ENCODE measurements at regions not wholly inside any gene's neighbourhood (a gene's known extent, or its start where the extent isn't known, plus 50 kb on each side); places are given as distances from the start of the nearest gene placed in this dataset.
"Not testable (repeated sequence)": the region's sequence is repeated elsewhere in the genome, so short reads cannot be mapped to it uniquely, and the experiment has no call there.

DNA sequence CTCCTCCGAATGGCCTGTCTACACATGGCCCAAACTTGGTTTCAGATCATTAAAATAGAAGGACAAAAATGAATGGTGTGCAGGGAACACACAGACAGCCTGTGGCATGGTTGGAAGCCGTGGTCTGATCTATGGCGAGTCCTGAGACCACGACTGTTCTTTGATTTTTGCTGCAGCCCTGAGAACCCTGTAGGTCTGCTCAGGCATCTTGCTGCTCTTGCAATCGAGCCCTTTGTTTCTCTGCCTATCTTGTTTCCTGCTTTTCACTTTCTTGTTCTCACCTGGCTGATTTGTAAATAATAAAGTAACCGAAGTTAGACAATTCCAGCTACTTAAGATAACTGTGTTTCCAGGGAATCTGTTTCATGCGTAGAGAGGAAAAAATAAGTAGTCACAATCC is 54.1 kb upstream of the NBPF9 start:
- not testable (repeated sequence) for DNase-seq (ENCODE audit: low read depth)

DNA sequence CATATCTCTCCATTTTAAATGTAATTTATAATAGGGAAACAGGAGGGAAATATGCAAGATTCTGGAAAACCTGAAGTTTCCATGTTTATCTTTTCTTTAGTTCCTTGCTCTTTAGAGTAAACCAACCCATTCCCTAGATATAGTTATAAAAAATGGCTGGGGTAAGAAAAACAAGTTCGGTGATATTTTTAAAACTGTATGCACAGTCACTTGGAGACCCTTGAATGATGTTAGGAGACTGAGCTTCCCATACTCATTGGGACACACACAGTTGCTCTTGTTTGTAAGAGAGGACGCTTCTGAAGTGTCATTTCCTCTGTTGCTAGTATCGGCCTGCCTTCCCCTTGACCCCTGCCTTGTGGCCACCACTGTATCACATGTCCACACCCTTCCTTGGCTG is 55.0 kb upstream of the NBPF9 start:
- DNase-seq (ENCODE audit: low read depth), result not testable (repeated sequence)

DNA sequence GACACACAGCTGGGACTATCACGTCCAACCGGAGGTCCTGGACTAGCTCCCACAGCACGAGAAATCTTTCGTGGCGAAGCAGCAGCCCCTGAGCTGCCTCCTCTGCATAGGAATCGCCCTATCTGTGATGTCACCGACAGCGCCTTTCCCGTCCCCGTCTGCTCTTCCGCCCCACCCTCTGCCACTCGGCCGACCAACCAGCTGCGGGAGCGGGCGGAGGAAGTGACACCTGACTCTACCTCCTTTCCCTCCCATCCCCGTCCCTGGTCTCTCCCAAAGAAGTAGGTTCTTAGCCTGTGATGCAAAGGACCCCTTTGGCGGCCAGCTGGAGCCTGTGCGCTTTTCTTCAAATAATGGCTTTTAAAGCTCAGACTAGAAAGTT is 59.7 kb upstream of the NBPF9 start:
- not testable (repeated sequence) for DNase-seq (ENCODE audit: low read depth)

DNA sequence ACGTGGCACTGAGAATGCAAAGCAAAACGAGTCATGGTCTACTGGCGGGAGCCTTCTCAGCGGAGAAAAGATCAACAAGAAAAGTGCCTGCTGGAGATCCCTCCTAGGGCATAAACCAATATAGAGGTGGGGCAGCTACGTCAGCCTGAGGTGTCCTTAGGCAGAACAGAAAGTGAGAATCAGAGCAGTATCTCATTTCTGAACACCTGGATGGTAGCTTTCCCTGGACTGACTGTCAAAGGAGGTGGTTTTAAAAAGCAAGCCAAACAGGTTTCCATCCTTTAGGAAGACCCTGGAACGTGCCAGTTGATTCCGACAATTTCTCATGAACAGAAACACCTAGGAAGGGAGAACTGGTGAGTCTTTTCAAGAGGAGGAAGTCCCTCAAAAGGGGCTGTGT is 71.4 kb upstream of the NBPF9 start:
- not testable (repeated sequence) for DNase-seq (ENCODE audit: low read depth)

DNA sequence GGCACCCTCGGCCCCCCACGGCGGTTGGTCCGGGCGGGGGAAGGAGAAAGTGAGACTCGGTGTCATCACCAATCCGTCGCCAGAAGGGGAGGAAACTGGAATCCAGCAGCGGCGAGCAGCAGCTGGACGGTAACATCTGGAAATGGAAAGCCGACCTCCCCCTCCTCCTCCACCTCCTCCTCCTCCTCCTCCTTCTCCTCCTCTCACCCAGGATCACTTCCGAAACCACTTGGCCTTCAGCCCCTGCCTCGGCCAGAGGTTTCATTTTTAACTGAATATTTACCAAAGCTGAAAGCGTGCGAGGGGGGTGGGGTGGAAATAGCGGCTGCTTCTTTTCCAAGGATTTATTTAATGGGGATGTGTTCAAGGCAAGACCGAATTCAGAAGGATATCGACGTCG is 72.5 kb upstream of the NBPF9 start:
- DNase-seq (ENCODE audit: low read depth), result not testable (repeated sequence)

DNA sequence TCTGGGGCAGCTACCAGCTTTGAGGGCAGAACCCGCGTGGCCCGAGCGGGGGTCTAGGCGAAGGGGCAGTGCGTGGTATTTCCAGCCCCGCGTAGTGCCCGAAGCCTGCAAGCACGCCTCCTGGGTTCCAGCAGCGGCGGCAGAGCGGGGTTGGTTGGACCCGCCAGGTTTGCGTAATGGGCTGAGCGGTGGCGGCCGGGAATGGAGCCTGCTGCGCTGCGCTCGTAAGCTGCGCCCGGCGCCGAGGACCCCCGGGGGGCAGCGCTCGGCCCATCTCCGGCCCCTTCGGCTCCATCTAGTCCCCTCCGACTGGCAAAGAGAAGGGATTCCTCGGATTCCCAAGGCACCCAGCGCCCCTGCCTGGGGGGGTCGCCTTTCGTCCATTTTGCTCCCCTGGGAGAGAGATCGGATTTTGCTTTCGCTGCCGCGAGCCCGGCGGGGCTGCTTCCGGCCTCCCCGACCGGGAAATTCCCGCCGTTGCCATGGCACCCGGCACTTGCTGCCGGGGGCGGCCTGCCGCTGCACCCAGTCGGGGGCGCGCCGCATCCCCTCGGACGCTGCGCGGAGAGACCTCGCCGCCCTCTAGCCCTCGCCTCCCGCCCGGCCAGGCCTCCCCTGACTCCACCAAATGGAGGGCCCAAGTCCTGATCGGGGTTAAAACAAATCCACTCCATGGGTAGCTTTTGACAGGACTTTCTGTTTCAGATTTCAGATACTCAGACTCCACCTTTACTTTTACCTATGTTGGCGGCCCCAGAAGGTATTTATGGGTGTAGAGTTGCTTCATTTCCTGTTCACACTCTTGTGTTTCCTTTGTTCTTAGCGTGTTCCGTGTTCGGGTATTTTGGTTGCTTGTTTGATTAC is 73.3 kb upstream of the NBPF9 start:
- DNase-seq (ENCODE audit: low read depth), result peak; percentile 12

DNA sequence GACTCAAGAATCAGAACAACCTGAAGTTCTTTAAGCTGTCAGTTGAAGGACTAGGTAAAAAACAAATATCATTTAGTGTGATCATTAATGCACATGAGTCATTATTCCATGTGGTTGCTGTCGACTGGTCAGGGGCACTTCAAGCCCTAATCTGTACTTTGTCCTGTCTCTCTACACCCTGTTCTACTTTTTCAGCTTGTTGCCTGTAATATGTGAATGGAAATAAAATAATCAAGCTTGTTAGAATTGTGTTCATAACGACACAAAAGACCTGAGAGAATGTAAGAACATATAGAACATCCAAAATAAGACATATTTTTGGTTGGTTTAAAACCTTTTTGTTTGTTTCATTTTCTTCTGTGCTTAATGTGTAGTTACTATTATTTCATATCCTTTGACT is 87.4 kb upstream of the NBPF9 start:
- DNase-seq (ENCODE audit: low read depth), result not testable (repeated sequence)

DNA sequence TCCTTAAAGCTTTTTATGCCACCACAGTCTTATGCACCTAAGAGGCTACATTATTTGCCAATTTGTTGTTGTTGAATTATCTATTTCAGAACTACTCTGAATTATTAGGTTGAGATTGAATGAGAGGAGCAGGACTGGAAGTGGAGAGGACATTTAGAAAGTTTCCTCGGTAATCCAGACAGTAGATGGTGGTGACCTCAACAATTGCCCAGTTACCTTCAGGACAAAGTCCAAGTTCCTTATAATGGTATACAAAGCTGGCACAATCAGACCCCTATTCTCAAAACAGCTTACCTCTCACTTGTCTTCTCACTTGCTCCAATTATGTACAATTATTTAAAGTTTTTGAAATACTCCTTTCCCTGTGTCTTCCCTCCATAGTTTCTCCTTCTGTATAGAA is 93.3 kb upstream of the NBPF9 start:
- DNase-seq (ENCODE audit: low read depth), result not testable (repeated sequence)

DNA sequence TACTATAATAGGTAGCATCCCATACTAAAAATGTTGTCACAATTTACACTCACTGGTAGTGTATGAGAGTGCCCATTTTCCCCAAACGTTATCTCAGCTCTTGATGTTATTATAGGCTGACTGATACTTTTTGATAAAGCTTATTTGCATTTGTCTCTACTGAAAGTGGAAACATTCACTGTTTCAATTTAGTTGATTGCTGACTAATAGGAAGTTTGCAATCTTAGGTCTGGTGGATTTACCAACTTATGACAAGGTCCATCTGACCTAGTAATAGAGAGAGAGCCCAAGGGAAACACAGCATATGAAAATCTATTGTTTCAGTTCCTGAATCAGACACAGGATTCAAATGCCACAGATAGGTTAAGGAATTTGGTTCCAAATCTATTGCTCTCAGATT is 97.2 kb upstream of the NBPF9 start:
- not testable (repeated sequence) for DNase-seq (ENCODE audit: low read depth)

DNA sequence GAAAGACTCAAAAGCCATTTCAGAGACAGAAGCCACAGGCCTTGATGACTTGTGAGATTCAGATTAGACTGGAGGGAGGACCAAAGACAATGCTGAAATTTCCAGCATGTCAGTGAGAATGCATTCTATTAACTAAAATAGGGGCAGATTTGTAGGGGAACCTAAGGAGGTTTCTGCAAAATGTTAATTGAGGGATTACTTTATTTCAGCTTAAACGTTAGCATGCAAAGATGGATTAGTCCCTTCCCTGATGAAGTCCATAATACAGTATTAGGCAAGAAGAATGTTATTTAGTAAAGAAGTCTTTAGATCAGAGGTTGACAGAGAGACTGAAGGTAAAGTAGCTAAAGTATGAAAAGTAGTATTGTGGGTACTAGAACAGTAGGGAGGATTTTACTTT is 98.9 kb upstream of the NBPF9 start:
- DNase-seq (ENCODE audit: low read depth), result not testable (repeated sequence)

DNA sequence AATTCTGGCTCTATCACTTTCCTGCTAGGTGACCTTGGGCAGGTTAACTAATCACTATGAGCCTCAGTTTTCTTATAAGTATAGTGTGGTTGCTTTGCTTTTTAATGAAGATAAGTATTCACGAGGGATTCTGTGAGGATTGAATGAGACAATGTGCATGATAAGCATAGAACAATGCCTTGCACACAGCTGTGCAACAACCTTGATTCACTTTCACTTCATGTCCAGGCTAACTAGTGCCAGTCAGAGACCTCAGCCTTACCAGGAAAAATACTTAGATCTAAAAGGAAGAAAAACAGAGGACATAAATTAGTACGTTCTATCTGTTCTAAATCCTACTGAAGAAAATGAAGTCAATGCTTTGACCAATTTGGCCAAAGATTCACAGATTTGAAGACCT is 101.0 kb upstream of the NBPF9 start:
- not testable (repeated sequence) for DNase-seq (ENCODE audit: low read depth)

DNA sequence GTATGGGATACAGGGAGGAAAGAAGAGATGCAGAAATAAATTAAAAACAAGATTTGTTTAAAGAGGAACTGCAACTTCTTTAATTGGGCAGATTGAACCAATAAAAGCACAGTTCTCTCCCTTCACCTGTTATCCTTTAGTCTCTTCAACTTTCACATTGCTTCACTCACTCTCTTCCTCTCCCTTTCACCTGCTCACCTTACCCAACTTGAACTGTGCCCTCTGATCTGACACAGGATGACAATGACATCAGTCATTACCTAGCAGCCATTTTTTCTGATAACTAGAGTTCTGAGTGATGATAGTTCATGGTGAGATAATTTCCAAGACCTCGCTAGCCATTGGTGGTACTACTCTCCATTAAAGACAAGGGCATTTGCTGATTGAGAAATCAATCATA is 105.5 kb upstream of the NBPF9 start:
- not testable (repeated sequence) for DNase-seq (ENCODE audit: low read depth)

DNA sequence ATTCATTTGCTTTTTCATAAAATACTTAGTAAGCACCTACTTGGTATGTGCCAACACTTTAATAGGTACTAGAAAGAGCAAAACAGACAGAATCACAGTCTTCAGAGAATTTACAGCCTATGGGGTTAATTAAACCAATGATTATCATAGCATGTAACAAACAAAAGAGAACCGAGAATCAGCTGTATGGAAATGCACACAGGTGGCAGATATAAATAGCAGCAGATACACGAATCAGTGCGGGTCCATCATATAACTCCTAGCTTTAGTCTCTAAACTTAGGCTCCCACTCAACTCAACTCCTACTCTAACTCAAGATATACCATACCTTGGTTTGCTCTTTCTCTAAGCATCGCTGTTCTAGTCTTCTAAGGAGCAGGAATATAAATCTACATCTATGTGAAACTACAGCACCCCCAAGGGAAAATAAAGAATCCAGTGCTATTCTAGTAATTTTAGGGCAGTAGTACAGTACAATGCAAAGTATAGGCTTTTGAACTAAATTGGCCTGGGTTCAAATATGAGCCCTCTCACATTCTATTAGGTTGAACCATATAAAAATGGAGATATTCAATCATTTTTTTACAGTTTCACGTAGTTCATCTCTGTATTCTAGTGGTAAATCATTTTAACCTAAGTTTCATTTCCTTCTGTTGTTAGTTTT is 108.5 kb upstream of the NBPF9 start:
- DNase-seq (ENCODE audit: low read depth), result not testable (repeated sequence)

DNA sequence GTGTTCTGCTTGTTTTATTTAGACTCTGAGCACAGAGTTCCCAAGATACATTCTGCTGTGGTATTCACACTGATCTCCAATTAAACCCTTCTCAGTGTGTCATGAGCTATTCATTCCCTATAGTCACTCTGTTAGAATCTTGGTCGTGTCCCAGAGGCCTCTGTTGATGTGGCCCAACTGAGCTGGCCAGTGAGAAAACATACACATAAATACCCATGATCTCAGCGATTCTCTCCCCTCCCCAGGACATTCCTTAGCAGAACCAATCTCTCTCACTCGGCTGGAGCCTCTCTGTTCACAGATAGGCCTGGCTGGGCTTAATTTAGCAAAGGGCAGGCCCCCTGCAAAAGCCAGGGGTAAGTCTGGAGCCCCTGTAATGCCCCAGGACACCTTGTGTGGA is 109.6 kb upstream of the NBPF9 start:
- DNase-seq (ENCODE audit: low read depth), result not testable (repeated sequence)

DNA sequence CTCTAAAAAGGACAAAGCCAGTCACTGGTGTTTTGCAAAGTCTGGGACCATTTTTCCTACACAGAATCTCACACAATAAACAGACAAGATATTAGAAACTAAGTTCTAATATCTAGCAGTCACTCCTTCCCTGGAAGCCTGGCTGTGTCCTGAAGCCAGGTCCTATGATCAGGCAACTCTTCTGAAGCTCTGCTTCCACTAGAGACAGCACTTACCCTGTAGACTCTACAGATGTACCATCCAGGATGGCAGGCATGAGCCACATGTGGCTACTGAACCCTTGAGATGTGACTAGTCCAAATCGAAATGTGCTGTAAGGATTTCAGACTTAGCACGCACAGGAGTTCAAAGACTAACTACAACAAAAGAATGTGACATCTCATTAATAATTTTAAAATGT is 110.3 kb upstream of the NBPF9 start:
- DNase-seq (ENCODE audit: low read depth), result not testable (repeated sequence)

DNA sequence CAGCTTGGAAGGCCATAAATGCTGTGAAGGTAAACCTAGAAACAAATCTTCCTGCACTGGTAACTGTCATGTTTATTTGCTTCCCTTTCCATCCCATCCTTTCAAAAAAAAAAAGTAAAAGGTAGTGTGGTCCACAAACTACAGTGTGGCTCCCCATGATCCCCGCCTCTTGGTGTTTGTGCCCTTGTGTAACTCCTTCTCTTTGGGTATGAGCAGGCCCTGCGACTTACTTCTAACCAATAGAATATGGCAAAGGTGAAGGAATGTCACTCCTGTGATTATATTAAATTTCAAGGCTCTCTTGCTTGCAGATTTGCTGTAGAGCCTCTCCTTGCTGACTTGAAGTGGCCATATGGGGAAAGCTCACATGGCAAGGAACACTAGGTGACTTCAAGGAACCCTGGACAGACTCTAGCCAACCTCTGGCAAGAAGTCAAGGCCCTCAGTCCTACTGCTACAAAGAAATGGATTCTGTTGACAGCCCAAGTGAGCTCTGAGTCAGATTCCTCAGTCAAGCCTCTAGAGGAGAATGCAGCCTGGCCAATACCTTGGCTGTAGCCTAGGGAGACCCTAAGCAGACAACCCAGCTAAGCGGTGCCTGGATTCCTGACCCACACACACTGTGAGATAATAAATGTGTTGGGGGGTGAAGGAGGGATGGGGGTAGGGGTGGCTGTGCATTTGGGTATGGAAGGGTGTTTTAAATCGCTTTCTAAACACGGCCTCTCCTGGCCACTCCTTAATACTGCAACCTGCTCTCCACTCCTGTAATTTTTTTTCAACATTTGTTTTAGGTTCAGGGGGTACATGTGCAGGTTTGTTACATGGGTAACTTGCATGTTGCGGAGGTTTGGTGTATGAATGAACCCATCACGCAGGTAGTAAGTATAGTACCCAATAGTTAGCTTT is 115.0 kb upstream of the NBPF9 start:
- not testable (repeated sequence) for DNase-seq (ENCODE audit: low read depth)

DNA sequence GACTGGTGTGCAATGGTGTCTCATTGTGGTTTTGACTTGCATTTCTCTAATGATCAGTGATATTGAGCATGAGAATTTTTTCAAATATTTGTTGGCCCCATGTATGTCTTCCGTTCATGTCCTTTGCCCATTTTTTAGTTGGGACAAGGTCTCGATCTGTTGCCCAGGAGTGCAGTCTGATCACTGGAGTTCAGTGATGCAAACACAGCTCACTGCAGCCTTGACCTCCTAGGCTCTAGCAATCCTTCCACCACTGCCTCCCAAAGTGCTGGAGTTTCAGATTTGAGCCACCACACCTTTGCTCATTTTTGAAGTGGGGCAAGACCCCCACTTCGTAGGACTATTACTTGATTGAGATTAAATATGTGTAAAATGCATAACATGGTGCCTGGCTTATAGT is 116.2 kb upstream of the NBPF9 start:
- not testable (repeated sequence) for DNase-seq (ENCODE audit: low read depth)

DNA sequence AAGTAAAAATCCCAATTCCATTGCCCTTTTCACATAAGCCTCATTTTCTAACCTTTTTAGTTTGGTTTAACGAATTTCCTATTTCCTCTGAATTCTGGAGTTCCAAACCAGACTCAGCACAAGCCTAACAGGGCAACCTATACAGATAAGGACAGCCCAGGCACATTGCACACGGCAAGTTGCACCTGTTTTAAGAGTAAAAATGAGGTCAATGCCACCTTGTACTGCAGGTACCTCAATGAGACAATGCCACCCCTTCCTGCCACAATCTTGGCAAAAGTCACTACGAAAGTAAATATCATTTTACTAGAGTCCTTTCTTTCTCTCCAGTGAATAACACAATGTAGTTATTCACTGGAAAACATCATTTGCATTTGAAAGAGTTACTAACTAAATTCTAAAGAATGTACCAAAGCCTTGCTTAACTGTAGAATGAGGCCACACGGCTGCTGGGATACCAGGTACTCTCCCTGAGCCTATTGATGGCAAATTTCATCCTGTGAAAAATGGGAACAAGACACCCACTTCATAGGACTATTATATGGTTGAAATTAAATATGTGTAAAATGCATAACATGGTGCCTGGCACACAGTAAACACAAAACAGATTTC is 117.2 kb upstream of the NBPF9 start:
- DNase-seq (ENCODE audit: low read depth), result not testable (repeated sequence)

DNA sequence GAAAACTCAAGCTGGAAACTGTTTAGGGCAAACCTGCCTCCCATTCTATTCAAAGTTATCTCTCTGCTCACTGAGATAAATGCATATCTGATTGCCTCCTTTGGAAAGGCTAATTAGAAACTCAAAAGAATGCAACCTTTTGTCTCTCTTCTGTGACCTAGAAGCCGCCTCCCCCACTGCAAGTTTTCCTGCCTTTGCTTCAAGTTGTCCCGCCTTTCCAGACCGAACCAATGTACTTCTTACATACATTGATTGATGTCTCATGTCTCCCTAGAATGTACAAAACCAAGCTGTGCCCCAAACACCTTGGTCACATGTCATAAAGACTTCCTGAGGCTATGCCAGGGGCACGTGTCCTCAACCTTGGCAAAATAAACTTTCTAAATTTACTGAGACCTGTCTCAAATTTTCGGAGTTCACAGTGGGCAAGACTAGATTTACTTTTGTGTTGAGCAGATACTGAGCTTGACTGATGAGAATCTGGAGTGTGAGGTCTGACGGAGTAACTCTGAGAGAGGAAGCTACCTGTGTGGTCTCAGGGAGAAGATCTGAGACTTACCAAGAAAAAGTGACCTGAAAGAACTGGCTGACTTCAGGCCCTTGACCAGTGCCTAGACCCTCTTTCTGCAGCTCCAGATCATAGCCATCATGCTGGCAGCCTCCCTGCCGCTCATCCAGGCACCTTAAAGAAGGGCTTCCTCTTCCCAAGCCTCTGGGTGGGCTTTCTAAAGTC is 124.7 kb upstream of the NBPF9 start:
- not testable (repeated sequence) for DNase-seq (ENCODE audit: low read depth)

DNA sequence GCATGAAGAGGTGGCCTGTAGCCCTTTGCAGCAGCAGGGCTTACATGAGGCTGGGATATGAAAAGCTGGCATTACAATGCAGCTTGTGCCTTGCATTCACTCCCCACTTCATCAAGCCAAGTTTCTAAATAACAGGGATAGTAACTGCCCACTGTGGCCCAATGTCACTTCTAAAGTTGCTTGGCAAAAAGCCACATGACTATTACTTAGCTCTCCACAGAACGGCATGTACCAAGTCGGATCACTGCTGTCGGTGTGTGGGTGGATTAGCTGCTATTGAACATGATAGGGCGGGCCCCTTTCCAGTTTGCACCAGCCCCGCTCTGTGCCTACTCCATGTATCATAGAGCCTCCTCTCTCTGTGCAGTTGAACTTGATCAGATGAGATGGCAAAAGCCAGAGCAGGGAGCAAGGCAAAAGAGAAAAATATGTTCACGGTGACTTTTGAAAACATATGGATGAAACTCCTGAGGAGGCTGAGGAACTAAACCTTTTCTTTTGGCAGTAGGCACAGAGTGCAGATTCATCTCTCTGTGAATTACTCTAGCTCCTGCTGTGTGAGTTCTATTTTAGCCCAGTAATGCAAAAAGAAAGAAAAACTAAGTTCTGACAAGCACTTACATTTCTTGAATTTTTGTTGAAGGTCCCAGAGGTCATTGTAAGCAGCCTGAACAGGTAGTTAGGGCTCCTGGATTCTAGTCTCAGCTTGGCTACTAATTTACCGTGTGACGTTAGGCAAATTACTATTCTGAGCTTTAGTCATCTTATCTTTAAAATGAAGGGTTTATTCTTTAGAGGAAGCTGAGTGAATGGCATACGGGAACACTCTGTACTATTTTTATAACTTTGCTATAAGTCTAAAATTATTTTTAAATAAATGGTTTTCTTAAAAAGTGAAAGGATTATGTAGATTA is 125.6 kb upstream of the NBPF9 start:
- not testable (repeated sequence) for DNase-seq (ENCODE audit: low read depth)
